ENCODE measurements at regions not wholly inside any gene's neighbourhood (a gene's known extent, or its start where the extent isn't known, plus 50 kb on each side); places are given as distances from the start of the nearest gene placed in this dataset.

GRCh38 chr7:135801877-135802276 lies 53.3 kb upstream of the FAM180A start:
- Histone ChIP-seq H3K9me3 (ENCODE audit: control insufficient read depth, insufficient read depth, low read length) (no peaks in the 10 kb centered on the region), H3K79me2 (ENCODE audit: control insufficient read depth, low read length) (no peaks in the 10 kb centered on the region), H3K36me3 (ENCODE audit: control insufficient read depth, low read length) (no peaks in the 10 kb centered on the region), H3K4me2 (ENCODE audit: low read length) (no peak overlapping the region), H3K27ac (ENCODE audit: low read depth, low read length) (no peak overlapping the region), H3K4me1 (ENCODE audit: control insufficient read depth, low read length) (no peaks in the 10 kb centered on the region), H3F3A (ENCODE audit: control insufficient read depth, insufficient read depth) (no peaks in the 10 kb centered on the region), H3K27me3 (ENCODE audit: control insufficient read depth, low read length) (peaks cover 27% of the 10 kb centered on the region), H4K20me1 (ENCODE audit: control insufficient read depth, insufficient read depth, low read depth, low read length) (no peaks in the 10 kb centered on the region), H3K9me2 (replicated peaks; ENCODE audit: control insufficient read depth, low read length) (no peaks in the 10 kb centered on the region), H3K4me3 (ENCODE audit: low read length) (no peak overlapping the region)
- TF ChIP-seq EZH2phosphoT487 (IDR thresholded peaks at IDR 0.05; ENCODE audit: borderline replicate concordance, low read length) (no peak), CTCF (IDR thresholded peaks at IDR 0.05; ENCODE audit: low read depth, low read length, poor library complexity, severe bottlenecking) (no peak)

DNA sequence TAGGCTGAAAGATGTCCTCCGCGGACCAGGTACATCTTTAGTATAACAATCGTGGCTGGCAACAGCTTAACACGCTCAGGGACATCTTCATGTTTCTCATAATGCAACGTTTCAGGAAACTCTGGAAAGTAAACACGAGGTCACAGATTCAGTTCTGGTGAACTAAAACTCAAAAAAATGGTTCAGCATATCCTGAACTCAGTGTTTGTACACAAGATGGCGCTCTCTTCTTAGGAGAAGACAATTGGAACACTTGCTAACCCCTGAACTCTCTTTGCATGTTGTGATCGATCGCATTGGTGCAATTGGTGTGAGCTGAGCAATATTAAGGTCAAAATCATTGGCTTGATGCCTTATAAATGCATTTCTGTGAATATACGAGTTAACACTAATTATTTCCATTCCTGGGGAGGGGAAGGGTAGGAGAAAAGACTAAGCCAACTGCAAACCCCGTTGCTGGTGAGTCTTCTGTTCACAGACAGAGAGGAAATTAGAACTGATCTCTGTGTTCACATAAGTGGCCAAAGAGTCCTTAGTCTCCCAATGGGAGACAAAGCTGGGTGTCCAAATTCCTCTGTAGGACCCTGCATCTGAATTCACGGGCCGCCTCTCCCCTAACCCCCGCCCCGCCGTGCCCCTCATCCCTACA lies 52.6 kb upstream of the FAM180A start:
- no peak overlapping the region for H3K4me3 ChIP-seq (ENCODE audit: low read length)
- no peaks in the 10 kb centered on the region for H3K9me2 ChIP-seq (replicated peaks; ENCODE audit: control insufficient read depth, low read length)
- no peak overlapping the region for H3K27ac ChIP-seq (ENCODE audit: low read depth, low read length)
- TF ChIP-seq CTCF (IDR thresholded peaks at IDR 0.05; ENCODE audit: low read depth, low read length, poor library complexity, severe bottlenecking) (peak; percentile 97), EZH2phosphoT487 (IDR thresholded peaks at IDR 0.05; ENCODE audit: borderline replicate concordance, low read length) (no peak)
- no peaks in the 10 kb centered on the region for H3F3A ChIP-seq (ENCODE audit: control insufficient read depth, insufficient read depth)
- H3K27me3 ChIP-seq (ENCODE audit: control insufficient read depth, low read length), result peaks cover 27% of the 10 kb centered on the region
- no peaks in the 10 kb centered on the region for H4K20me1 ChIP-seq (ENCODE audit: control insufficient read depth, insufficient read depth, low read depth, low read length)
- no peaks in the 10 kb centered on the region for H3K36me3 ChIP-seq (ENCODE audit: control insufficient read depth, low read length)
- no peak overlapping the region for H3K4me2 ChIP-seq (ENCODE audit: low read length)
- no peaks in the 10 kb centered on the region for H3K4me1 ChIP-seq (ENCODE audit: control insufficient read depth, low read length)
- no peaks in the 10 kb centered on the region for H3K79me2 ChIP-seq (ENCODE audit: control insufficient read depth, low read length)
- H3K9me3 ChIP-seq (ENCODE audit: control insufficient read depth, insufficient read depth, low read length), result no peaks in the 10 kb centered on the region

GRCh38 chr7:135800560-135800959 lies 51.9 kb upstream of the FAM180A start:
- H3K27me3 ChIP-seq (ENCODE audit: control insufficient read depth, low read length), result peaks cover 27% of the 10 kb centered on the region
- no peaks in the 10 kb centered on the region for H3F3A ChIP-seq (ENCODE audit: control insufficient read depth, insufficient read depth)
- no peaks in the 10 kb centered on the region for H3K79me2 ChIP-seq (ENCODE audit: control insufficient read depth, low read length)
- no peaks in the 10 kb centered on the region for H4K20me1 ChIP-seq (ENCODE audit: control insufficient read depth, insufficient read depth, low read depth, low read length)
- H3K4me2 ChIP-seq (ENCODE audit: low read length), result no peak overlapping the region
- TF ChIP-seq EZH2phosphoT487 (IDR thresholded peaks at IDR 0.05; ENCODE audit: borderline replicate concordance, low read length) (no peak), CTCF (IDR thresholded peaks at IDR 0.05; ENCODE audit: low read depth, low read length, poor library complexity, severe bottlenecking) (no peak)
- H3K4me3 ChIP-seq (ENCODE audit: low read length), result no peak overlapping the region
- no peaks in the 10 kb centered on the region for H3K36me3 ChIP-seq (ENCODE audit: control insufficient read depth, low read length)
- no peaks in the 10 kb centered on the region for H3K4me1 ChIP-seq (ENCODE audit: control insufficient read depth, low read length)
- H3K27ac ChIP-seq (ENCODE audit: low read depth, low read length), result no peak overlapping the region
- no peaks in the 10 kb centered on the region for H3K9me2 ChIP-seq (replicated peaks; ENCODE audit: control insufficient read depth, low read length)
- H3K9me3 ChIP-seq (ENCODE audit: control insufficient read depth, insufficient read depth, low read length), result no peaks in the 10 kb centered on the region
